NOMO-1 (cell line): ENCODE measurements at regions not wholly inside any gene's neighbourhood (a gene's known extent, or its start where the extent isn't known, plus 50 kb on each side); places are given as distances from the start of the nearest gene placed in this dataset.

Experiments
- DNase-seq, 2 experiments: peaks; one replicate each; lab custom pipeline; 2025; ENCODE audit not compliant: unreplicated experiment in 2 of 2; lab: John Stamatoyannopoulos, UW

GRCh38 chr12:86550218-86551145 is 294.3 kb upstream of the MGAT4C start:
- no peak for DNase-seq

- DNase-seq, result no peak
Observed at GRCh38 chr12:86543716-86544115, 287.5 kb upstream of the MGAT4C start.

GRCh38 chr12:86530996-86531655 is 274.9 kb upstream of the MGAT4C start:
- no peak for DNase-seq

- DNase-seq, result no peak
Observed at GRCh38 chr12:86526060-86526595, 269.9 kb upstream of the MGAT4C start.

- no peak for DNase-seq
Observed at GRCh38 chr12:86523844-86524243, 267.7 kb upstream of the MGAT4C start.

- DNase-seq, result no peak
Observed at GRCh38 chr12:86521870-86522269, 265.7 kb upstream of the MGAT4C start.

- DNase-seq, result no peak
Observed at GRCh38 chr12:86513226-86513625, 257.0 kb upstream of the MGAT4C start.

- DNase-seq, result no peak
Observed at GRCh38 chr12:86496595-86496994, 240.4 kb upstream of the MGAT4C start.

GRCh38 chr12:86484473-86484872 is 228.3 kb upstream of the MGAT4C start:
- DNase-seq, result no peak

GRCh38 chr12:86473231-86473630 is 217.0 kb upstream of the MGAT4C start:
- no peak for DNase-seq

GRCh38 chr12:86456776-86457175 is 200.6 kb upstream of the MGAT4C start:
- no peak for DNase-seq

- DNase-seq, result no peak
Observed at GRCh38 chr12:86456241-86456640, 200.1 kb upstream of the MGAT4C start.

GRCh38 chr12:86445356-86445755 is 189.2 kb upstream of the MGAT4C start:
- no peak for DNase-seq

- no peak for DNase-seq
Observed at GRCh38 chr12:86435053-86435452, 178.9 kb upstream of the MGAT4C start.

- DNase-seq, result no peak
Observed at GRCh38 chr12:86429824-86430223, 173.6 kb upstream of the MGAT4C start.

GRCh38 chr12:86421333-86421732 is 165.1 kb upstream of the MGAT4C start:
- no peak for DNase-seq

GRCh38 chr12:86414201-86414600 is 158.0 kb upstream of the MGAT4C start:
- no peak for DNase-seq

- DNase-seq, result no peak
Observed at GRCh38 chr12:86411710-86412109, 155.5 kb upstream of the MGAT4C start.

- DNase-seq, result no peak
Observed at GRCh38 chr12:86407620-86408208, 151.5 kb upstream of the MGAT4C start.

GRCh38 chr12:86389949-86390348 is 133.8 kb upstream of the MGAT4C start:
- DNase-seq, result no peak

- DNase-seq, result no peak
Observed at GRCh38 chr12:86387591-86388145, 131.5 kb upstream of the MGAT4C start.
